ENCODE measurements at regions not wholly inside any gene's neighbourhood (a gene's known extent, or its start where the extent isn't known, plus 50 kb on each side); places are given as distances from the start of the nearest gene placed in this dataset.
"Not testable (repeated sequence)": the region's sequence is repeated elsewhere in the genome, so short reads cannot be mapped to it uniquely, and the experiment has no call there.

DNA sequence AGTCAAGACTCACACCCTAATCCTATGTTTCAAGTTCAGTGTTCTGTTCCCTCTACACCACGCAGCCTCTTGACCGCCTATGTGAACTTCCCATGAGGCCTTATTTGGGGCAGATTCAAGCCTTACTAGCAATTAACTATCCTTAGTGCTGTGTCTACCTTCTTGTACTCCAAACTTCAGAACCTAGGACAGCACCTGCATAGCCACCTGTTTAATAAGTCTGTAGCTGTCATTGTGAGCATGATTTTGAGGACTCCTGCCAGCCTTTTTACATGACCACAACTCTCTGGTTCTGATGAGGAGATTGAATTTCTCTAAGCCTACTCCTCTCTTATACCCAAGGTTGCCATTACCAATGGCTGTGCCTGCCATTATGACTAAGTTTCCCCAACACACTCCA is 50.8 kb upstream of the PCSK1 start:
- Histone ChIP-seq H3K27ac (no peak overlapping the region), H3K4me3 (no peak overlapping the region), H3K4me2 (no peak overlapping the region), H3K9me3 (replicated peaks in 1 of 11) (no peaks in the 10 kb centered on the region), H3K4me1 (peaks cover 0 to 2% (median 0%) of the 10 kb centered on the region in 10 experiments; a peak in 3 of 20 replicates), H3K36me3 (no peaks in the 10 kb centered on the region), H4K20me1 (no peaks in the 10 kb centered on the region), H3K9ac (no peak overlapping the region), H3K27me3 (no peaks in the 10 kb centered on the region)
- no peak for TF ChIP-seq Cebpa-rat (IDR thresholded peaks at IDR 0.05)

GRCh38 chr5:96487859-96488258 is 54.8 kb upstream of the PCSK1 start:
- no peak overlapping the region for H3K4me2 ChIP-seq
- no peaks in the 10 kb centered on the region for H4K20me1 ChIP-seq
- no peak for TF ChIP-seq Cebpa-rat (IDR thresholded peaks at IDR 0.05)
- H3K4me3 ChIP-seq = no peak overlapping the region
- H3K27me3 ChIP-seq = no peaks in the 10 kb centered on the region
- H3K36me3 ChIP-seq = no peaks in the 10 kb centered on the region
- H3K27ac ChIP-seq = no peak overlapping the region
- no peak overlapping the region for H3K9ac ChIP-seq
- H3K4me1 ChIP-seq = peaks cover 12 to 21% (median 17%) of the 10 kb centered on the region in 10 experiments; a peak in 19 of 20 replicates
- H3K9me3 ChIP-seq (replicated peaks in 1 of 11) = no peaks in the 10 kb centered on the region

DNA sequence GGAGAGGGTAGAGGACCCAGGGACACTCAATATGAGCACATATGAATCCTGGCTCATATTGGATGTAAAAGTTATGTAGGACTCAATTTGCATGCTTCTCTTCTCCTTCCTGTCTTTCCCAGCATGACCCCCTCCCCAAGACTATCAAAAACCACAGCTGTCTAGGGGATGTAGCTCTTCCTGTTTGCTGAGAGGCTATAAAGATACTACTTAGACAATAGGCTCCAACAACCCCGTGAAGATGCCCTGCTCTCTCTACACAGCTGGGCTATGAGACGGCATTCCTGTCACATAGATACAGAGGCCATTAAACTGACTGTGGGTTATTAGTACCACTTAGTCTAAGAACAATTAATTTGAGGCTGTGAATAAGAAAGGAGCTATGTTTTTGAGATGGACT is 56.5 kb upstream of the PCSK1 start:
- TF ChIP-seq Cebpa-rat (IDR thresholded peaks at IDR 0.05) = no peak
- peaks cover 0 to 10% (median 0%) of the 10 kb centered on the region in 11 experiments; a peak in 3 of 22 replicates for H3K9me3 ChIP-seq (replicated peaks in 1 of 11)
- peak overlapping the region in 10 of 11 experiments; percentile 16 to 56 (median 42); a peak in 19 of 22 replicates for H3K4me2 ChIP-seq
- no peak overlapping the region for H3K4me3 ChIP-seq
- H4K20me1 ChIP-seq = no peaks in the 10 kb centered on the region
- H3K9ac ChIP-seq = no peak overlapping the region
- no peaks in the 10 kb centered on the region for H3K27me3 ChIP-seq
- H3K27ac ChIP-seq = no peak overlapping the region
- H3K36me3 ChIP-seq = no peaks in the 10 kb centered on the region
- H3K4me1 ChIP-seq = peaks cover 16 to 27% (median 24%) of the 10 kb centered on the region in 10 experiments

DNA sequence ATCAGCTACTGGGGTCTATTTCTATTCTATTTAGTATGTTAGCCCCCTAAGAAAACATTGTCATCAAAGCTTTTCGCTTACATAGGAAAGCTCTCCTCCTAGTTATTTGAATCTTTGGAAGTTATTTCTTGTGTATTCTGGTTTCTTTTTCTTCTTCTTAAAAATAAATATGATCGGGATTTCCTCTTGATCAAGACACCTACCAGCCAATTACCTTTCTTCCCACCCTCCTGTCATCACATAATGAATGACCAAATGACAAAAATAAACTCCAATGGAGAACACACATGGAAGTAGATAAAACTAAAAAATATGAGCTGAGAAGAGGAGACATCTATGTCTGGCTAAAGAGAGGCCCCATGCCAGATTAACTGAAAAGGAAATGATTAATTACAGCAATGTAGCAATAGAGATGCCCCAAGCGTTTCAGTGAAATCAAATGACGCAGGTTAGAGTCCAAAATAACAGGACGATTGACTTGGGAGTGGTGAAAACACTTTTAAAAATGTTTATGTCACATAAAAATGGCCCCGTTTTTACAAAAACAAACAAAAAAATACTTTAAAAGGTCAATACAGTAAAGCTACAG is 59.5 kb upstream of the PCSK1 start:
- no peak for TF ChIP-seq Cebpa-rat (IDR thresholded peaks at IDR 0.05)
- no peak overlapping the region for H3K27ac ChIP-seq

DNA sequence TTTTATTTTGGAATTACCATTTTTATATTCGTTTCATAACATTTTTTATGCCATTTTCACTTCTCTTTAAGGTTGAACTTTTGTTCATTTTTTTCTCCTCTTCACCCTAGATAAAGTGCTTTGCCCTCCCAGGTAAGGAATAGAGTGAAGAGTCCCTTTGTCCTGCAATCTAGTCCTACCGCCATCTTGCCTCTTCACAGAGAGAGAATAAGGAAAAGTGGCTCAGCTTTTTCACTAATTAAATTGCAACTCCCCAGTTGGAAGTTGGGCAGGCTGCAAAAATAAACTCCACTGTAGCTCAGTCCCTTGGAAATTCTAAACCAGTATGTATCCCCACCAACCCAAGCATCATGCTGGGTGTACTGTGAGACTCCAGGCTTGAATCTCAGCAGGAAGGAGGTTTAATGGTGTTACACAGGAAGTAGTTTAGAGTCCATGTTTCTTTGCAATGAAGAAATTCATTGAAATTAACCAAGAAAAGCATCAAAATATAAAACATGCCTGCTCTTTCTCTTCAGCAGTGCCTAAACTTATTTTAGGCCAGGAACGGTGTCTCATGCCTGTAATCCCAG is 60.3 kb upstream of the PCSK1 start:
- Histone ChIP-seq H3K36me3 (no peaks in the 10 kb centered on the region), H4K20me1 (no peaks in the 10 kb centered on the region), H3K27me3 (no peaks in the 10 kb centered on the region), H3K27ac (0 out of 22 replicates have a peak overlapping the region, but pooled peaks of 1 of the 11 experiments have one; percentile 15), H3K4me2 (peak overlapping the region in 10 of 11 experiments; percentile 13 to 52 (median 32); a peak in 16 of 22 replicates), H3K9me3 (replicated peaks in 1 of 11) (peaks cover 0 to 10% (median 3%) of the 10 kb centered on the region in 11 experiments; a peak in 4 of 22 replicates), H3K4me3 (no peak overlapping the region), H3K9ac (no peak overlapping the region), H3K4me1 (peaks cover 16 to 27% (median 24%) of the 10 kb centered on the region in 10 experiments)
- TF ChIP-seq Cebpa-rat (IDR thresholded peaks at IDR 0.05) = no peak

More for the DNA sequence above, 59.5 kb upstream of the PCSK1 start:
- H3K9me3 ChIP-seq (replicated peaks in 1 of 11) = peaks cover 0 to 10% (median 3%) of the 10 kb centered on the region in 11 experiments; a peak in 4 of 22 replicates
- H3K9ac ChIP-seq = no peak overlapping the region
- H3K4me2 ChIP-seq = peak overlapping the region in 10 of 11 experiments; percentile 9 to 52 (median 32); a peak in 15 of 22 replicates
- H3K4me1 ChIP-seq = peaks cover 16 to 27% (median 24%) of the 10 kb centered on the region in 10 experiments
- no peaks in the 10 kb centered on the region for H4K20me1 ChIP-seq
- no peaks in the 10 kb centered on the region for H3K27me3 ChIP-seq
- H3K36me3 ChIP-seq = no peaks in the 10 kb centered on the region
- H3K4me3 ChIP-seq = no peak overlapping the region

- H3K9ac ChIP-seq, H3K4me3 ChIP-seq, H3K36me3 ChIP-seq, H3K27me3 ChIP-seq, H4K20me1 ChIP-seq, H3K27ac ChIP-seq, H3K4me2 ChIP-seq: not testable (repeated sequence)
- peaks cover 4 to 13% (median 12%) of the 10 kb centered on the region in 10 experiments; a peak in 18 of 20 replicates for H3K4me1 ChIP-seq
- H3K9me3 ChIP-seq (replicated peaks in 1 of 11) = peaks cover 0 to 10% (median 3%) of the 10 kb centered on the region in 11 experiments; a peak in 4 of 22 replicates
Measured at GRCh38 chr5:96495412-96495811, 62.4 kb upstream of the PCSK1 start.

DNA sequence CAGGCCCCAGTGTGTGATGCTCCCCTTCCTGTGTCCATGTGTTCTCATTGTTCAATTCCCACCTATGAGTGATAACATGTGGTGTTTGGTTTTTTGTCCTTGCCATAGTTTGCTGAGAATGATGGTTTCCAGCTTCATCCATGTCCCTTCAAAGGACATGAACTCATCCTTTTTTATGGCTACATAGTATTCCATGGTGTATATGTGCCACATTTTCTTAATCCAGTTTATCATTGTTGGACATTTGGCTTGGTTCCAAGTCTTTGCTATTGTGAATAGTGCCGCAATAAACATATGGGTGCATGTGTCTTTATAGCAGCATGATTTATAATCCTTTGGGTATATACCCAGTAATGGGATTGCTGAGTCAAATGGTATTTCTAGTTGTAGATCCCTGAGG is 64.0 kb upstream of the PCSK1 start:
- not testable (repeated sequence) for H3K4me3 ChIP-seq, H3K9ac ChIP-seq
- H3K9me3 ChIP-seq (replicated peaks in 1 of 11) = peaks cover 0 to 10% (median 3%) of the 10 kb centered on the region in 11 experiments; a peak in 4 of 22 replicates

DNA sequence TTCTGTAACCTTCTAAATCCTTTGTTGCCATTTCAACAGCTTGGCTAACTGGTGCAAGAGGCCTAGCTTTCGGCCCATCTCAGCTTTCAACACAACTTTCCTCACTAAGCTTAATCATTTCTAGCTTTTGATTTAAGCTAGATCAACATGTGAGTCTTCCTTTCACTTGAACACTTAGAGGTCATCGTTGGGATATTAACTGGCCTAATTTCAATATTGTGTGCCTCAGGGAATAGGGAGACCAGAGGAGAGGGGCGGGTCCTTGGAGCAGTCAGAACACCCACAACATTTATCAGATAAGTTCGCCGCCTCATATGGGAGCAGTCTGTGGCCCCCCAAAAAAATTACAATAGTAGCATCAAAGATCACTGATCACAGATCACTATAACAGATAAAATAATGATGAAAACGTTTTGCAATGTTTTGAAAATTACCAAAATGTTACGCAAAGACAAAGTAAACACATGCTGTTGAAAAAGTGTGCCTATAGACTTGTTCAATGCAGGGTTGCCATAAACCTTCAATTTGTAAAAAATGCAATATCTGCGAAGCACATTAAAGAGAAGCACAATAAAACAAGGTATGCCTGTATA is 66.8 kb upstream of the PCSK1 start:
- no peaks in the 10 kb centered on the region for H4K20me1 ChIP-seq
- no peak for TF ChIP-seq Cebpa-rat (IDR thresholded peaks at IDR 0.05)
- no peaks in the 10 kb centered on the region for H3K4me1 ChIP-seq
- H3K27me3 ChIP-seq = no peaks in the 10 kb centered on the region
- no peak overlapping the region for H3K27ac ChIP-seq
- no peak overlapping the region for H3K4me2 ChIP-seq
- no peaks in the 10 kb centered on the region for H3K36me3 ChIP-seq
- H3K9ac ChIP-seq = no peak overlapping the region
- H3K9me3 ChIP-seq (replicated peaks in 1 of 11) = peaks cover 0 to 5% (median 0%) of the 10 kb centered on the region in 11 experiments; a peak in 1 of 22 replicates
- no peak overlapping the region for H3K4me3 ChIP-seq

More for the DNA sequence above, 64.0 kb upstream of the PCSK1 start:
- not testable (repeated sequence) for H3K36me3 ChIP-seq, H3K27ac ChIP-seq, H3K4me2 ChIP-seq, H3K27me3 ChIP-seq, H4K20me1 ChIP-seq
- peaks cover 4 to 13% (median 12%) of the 10 kb centered on the region in 10 experiments; a peak in 18 of 20 replicates for H3K4me1 ChIP-seq

DNA sequence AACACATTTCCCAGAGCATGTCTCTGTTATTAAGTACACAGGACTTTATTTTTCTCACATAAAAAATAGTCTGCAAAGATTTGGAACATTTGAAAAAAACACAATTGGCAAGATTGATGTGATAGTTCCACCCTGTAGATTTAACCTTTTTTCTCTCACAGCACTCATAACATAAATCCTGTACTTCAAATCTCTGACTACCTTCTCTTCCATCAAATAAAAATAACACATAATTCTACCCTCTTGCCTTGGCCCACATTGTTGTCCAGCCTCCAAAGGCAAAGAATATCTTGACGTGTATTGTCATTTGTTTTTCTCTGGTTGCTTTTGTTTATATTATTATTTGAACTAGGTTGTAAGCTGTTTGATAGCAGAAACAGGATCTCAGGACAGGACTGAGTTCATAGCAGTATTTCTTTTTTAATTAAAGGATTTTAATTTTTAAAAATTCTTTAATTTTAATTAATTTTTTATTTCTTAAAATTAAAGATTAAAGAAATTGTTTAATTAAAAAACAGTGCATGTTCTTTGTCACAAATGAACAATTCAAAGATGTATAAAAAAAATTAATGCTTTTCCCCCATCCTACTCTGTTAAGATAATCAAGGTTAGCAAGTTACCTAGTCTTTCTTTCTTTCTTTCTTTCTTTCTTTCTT is 69.1 kb upstream of the PCSK1 start:
- no peak overlapping the region for H3K4me2 ChIP-seq
- no peaks in the 10 kb centered on the region for H3K4me1 ChIP-seq
- H3K4me3 ChIP-seq = no peak overlapping the region
- H3K9ac ChIP-seq = no peak overlapping the region
- H3K27me3 ChIP-seq = no peaks in the 10 kb centered on the region
- H3K9me3 ChIP-seq (replicated peaks in 1 of 11) = no peaks in the 10 kb centered on the region
- no peaks in the 10 kb centered on the region for H3K36me3 ChIP-seq
- H3K27ac ChIP-seq = no peak overlapping the region
- no peaks in the 10 kb centered on the region for H4K20me1 ChIP-seq
- TF ChIP-seq Cebpa-rat (IDR thresholded peaks at IDR 0.05) = no peak

All from BLaER1 treated with 17β-estradiol and CSF1 and Interleukin-3, amounts not matched to agents 10 nM and 100 nM (cell line).